Type B pancreatic cell (in vitro differentiated cells): ENCODE measurements at regions not wholly inside any gene's neighbourhood (a gene's known extent, or its start where the extent isn't known, plus 50 kb on each side); places are given as distances from the start of the nearest gene placed in this dataset.

Experiments used
- DNase-seq: peaks from one replicate; pipeline ENCODE4 v3.0.0; 2021; ENCODE audit warnings: mixed read lengths; ENCODE audit not compliant: unreplicated experiment; ENCODE audit errors: extremely low spot score
- H3K27ac Mint-ChIP-seq: 2 replicates; pipeline ENCODE4 v1.8.0; 2021; ENCODE audit warnings: mild to moderate bottlenecking, mixed read lengths
- H3K27me3 Mint-ChIP-seq: 2 replicates; pipeline ENCODE4 v1.8.0; 2021; ENCODE audit warnings: mixed read lengths
- H3K36me3 Mint-ChIP-seq: 2 replicates; pipeline ENCODE4 v1.8.0; 2021; ENCODE audit warnings: mixed read lengths
- H3K4me1 Mint-ChIP-seq: one replicate; pipeline ENCODE4 v1.8.0; 2021; ENCODE audit warnings: mixed read lengths; ENCODE audit not compliant: unreplicated experiment
- H3K4me3 Mint-ChIP-seq: 2 replicates; pipeline ENCODE4 v1.8.0; 2021; ENCODE audit warnings: mild to moderate bottlenecking, mixed read lengths
- H3K9me3 Mint-ChIP-seq: 2 replicates; pipeline ENCODE4 v1.8.0; 2021; ENCODE audit warnings: mixed read lengths
- CTCF ChIP-seq: fragments of 200-600 bp; sonication (generic); conservative IDR thresholded peaks from 2 replicates; pipeline ENCODE4 v1.5.0; 2021; ENCODE audit warnings: antibody characterized with exemption, mild to moderate bottlenecking

GRCh38 chr6:12555267-12555666 is 161.3 kb upstream of the PHACTR1 start:
- no peaks in the 10 kb centered on the region for H3K27me3 Mint-ChIP-seq
- TF ChIP-seq CTCF = no peak
- H3K36me3 Mint-ChIP-seq = no peaks in the 10 kb centered on the region
- H3K4me1 Mint-ChIP-seq = peaks cover 10% of the 10 kb centered on the region
- H3K27ac Mint-ChIP-seq = no peak overlapping the region
- no peaks in the 10 kb centered on the region for H3K9me3 Mint-ChIP-seq
- no peak overlapping the region for H3K4me3 Mint-ChIP-seq
- DNase-seq = no peak

- TF ChIP-seq CTCF = no peak
- no peaks in the 10 kb centered on the region for H3K27me3 Mint-ChIP-seq
Measured at GRCh38 chr6:12555781-12556180, 160.8 kb upstream of the PHACTR1 start.

GRCh38 chr6:12557765-12558164 is 158.8 kb upstream of the PHACTR1 start:
- Mint-ChIP-seq H3K9me3 (peaks cover 4% of the 10 kb centered on the region), H3K36me3 (no peaks in the 10 kb centered on the region), H3K4me1 (peaks cover 10% of the 10 kb centered on the region), H3K27me3 (no peaks in the 10 kb centered on the region), H3K27ac (no peak overlapping the region), H3K4me3 (no peak overlapping the region)
- no peak for DNase-seq
- no peak for TF ChIP-seq CTCF

More at GRCh38 chr6:12555781-12556180, 160.8 kb upstream of the PHACTR1 start:
- Mint-ChIP-seq H3K4me3 (no peak overlapping the region), H3K36me3 (no peaks in the 10 kb centered on the region), H3K4me1 (peaks cover 10% of the 10 kb centered on the region), H3K27ac (no peak overlapping the region), H3K9me3 (peaks cover under 1% of the 10 kb centered on the region)
- DNase-seq = no peak

- TF ChIP-seq CTCF = no peak
- DNase-seq = no peak
- Mint-ChIP-seq H3K4me1 (peaks cover 10% of the 10 kb centered on the region), H3K27ac (peak overlapping the region; percentile 68), H3K9me3 (peaks cover 8% of the 10 kb centered on the region), H3K27me3 (no peaks in the 10 kb centered on the region), H3K4me3 (no peak overlapping the region), H3K36me3 (no peaks in the 10 kb centered on the region)
Measured at GRCh38 chr6:12560315-12560714, 156.3 kb upstream of the PHACTR1 start.

GRCh38 chr6:12566618-12567123 is 149.9 kb upstream of the PHACTR1 start:
- Mint-ChIP-seq H3K27ac (no peak overlapping the region), H3K9me3 (peaks cover 12% of the 10 kb centered on the region), H3K36me3 (peaks cover 3% of the 10 kb centered on the region), H3K4me3 (no peak overlapping the region), H3K4me1 (peaks cover 14% of the 10 kb centered on the region), H3K27me3 (no peaks in the 10 kb centered on the region)
- DNase-seq = no peak
- TF ChIP-seq CTCF = no peak

- no peak for TF ChIP-seq CTCF
- H3K27ac Mint-ChIP-seq = no peak overlapping the region
- H3K4me3 Mint-ChIP-seq = peak overlapping the region; percentile 35
- H3K4me1 Mint-ChIP-seq = peaks cover 14% of the 10 kb centered on the region
- H3K27me3 Mint-ChIP-seq = no peaks in the 10 kb centered on the region
- peaks cover 12% of the 10 kb centered on the region for H3K9me3 Mint-ChIP-seq
- no peak for DNase-seq
- peaks cover 3% of the 10 kb centered on the region for H3K36me3 Mint-ChIP-seq
Measured at GRCh38 chr6:12567682-12568081, 148.9 kb upstream of the PHACTR1 start.
